ENCODE measurements at regions not wholly inside any gene's neighbourhood (a gene's known extent, or its start where the extent isn't known, plus 50 kb on each side); places are given as distances from the start of the nearest gene placed in this dataset.

DNA sequence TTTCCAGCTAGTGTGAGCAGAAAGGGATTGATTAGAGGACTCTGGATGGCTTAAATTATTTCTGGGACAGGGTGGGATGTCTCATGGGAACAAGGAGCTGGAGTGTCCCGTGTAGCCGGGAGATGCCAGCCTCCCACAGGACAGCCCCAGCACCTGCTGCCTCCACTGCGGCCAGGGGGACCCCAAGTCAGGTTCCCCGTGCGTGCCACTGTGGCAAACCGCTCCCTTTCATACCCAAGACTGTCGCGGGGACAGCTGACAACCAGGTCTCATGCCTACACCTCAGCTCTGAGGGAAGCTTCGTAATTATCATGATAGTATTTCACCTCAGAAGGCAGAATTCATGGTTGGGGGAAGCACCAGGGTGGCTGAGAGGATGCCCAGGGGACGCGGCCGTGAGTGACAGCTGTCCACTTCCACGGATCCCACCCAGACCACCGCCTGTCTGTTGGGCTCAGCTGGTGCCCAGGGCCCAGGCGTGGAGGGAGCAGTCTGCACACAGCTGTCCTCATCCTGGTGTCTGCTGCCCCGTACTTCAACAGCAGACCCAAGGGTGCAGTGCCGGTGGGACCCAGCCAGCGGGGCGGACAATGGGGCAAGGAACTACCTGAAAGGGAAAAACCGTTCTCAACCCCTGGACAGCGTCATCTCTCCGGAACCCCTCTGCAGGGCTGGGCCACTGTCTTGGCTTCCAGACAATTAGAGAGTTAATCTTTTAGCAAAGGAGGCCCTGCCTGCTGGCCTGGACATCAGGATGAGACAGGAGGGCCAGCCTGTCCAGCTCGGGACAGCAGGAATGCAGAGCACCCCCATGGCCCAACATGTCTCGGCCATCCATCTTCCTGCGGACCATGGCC lies 166.9 kb downstream of the OLFM1 start:
- H3K36me3 ChIP-seq, result no peaks in the 10 kb centered on the region
- no peak overlapping the region for H3K27ac ChIP-seq
- H3K4me3 ChIP-seq (ENCODE audit: low read depth in 1 of 2, low read length in 1 of 2), result no peak overlapping the region
- TF ChIP-seq, protein P1, sequence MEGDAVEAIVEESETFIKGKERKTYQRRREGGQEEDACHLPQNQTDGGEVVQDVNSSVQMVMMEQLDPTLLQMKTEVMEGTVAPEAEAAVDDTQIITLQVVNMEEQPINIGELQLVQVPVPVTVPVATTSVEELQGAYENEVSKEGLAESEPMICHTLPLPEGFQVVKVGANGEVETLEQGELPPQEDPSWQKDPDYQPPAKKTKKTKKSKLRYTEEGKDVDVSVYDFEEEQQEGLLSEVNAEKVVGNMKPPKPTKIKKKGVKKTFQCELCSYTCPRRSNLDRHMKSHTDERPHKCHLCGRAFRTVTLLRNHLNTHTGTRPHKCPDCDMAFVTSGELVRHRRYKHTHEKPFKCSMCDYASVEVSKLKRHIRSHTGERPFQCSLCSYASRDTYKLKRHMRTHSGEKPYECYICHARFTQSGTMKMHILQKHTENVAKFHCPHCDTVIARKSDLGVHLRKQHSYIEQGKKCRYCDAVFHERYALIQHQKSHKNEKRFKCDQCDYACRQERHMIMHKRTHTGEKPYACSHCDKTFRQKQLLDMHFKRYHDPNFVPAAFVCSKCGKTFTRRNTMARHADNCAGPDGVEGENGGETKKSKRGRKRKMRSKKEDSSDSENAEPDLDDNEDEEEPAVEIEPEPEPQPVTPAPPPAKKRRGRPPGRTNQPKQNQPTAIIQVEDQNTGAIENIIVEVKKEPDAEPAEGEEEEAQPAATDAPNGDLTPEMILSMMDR (IDR thresholded peaks at IDR 0.05), result no peak
- H3K4me1 ChIP-seq (ENCODE audit: control insufficient read depth in 1 of 2, insufficient read depth in 1 of 2, low read depth in 1 of 2, low read length in 1 of 2), result no peaks in the 10 kb centered on the region
- H3K9me3 ChIP-seq, result no peaks in the 10 kb centered on the region
- H3K27me3 ChIP-seq, result peaks cover 32% of the 10 kb centered on the region

DNA sequence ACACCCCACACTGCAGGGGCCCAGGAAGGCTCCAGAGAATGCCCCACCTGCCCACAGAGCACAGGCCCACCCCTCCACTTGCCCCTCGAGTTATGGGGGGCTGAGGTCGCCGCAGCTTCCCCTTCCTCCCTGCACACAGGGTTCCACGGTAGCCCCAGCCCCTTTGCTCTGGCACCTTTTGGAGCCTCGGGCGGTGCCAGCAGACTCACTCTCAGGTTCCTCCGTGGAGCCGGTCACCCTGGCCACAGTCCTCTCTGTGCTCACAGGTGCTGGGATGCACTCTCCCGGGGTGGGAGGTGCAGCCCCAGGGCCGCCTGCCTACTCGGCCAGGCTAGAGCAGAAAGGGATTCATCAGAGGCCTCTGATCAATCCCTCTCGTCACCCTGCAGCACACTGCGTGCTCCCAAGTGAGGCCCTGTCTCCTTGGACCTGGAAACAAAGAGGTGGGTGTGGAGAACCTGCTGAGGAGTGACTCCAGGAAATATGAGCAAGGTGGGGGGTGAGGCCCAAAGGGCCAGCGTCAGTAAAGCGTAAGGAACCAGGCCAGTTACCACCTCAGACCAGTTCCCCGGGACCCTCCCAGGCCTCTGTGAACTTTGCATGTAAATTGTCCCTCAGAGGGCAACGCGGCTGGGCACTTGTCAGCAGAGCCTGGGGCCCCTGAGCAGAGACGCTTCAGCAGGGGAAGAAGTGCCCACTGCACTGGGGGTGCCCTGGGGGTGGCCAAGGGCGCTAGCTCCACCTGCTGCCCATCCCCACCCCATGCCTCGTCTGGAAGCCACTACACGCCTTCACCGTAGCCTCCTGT lies 167.8 kb downstream of the OLFM1 start:
- H3K9me3 ChIP-seq, result no peaks in the 10 kb centered on the region
- TF ChIP-seq, protein P1 (IDR thresholded peaks at IDR 0.05), result no peak
- H3K4me1 ChIP-seq (ENCODE audit: control insufficient read depth in 1 of 2, insufficient read depth in 1 of 2, low read depth in 1 of 2, low read length in 1 of 2), result no peaks in the 10 kb centered on the region
- no peak overlapping the region for H3K4me3 ChIP-seq (ENCODE audit: low read depth in 1 of 2, low read length in 1 of 2)
- H3K36me3 ChIP-seq, result no peaks in the 10 kb centered on the region
- peaks cover 32% of the 10 kb centered on the region for H3K27me3 ChIP-seq
- no peak overlapping the region for H3K27ac ChIP-seq

DNA sequence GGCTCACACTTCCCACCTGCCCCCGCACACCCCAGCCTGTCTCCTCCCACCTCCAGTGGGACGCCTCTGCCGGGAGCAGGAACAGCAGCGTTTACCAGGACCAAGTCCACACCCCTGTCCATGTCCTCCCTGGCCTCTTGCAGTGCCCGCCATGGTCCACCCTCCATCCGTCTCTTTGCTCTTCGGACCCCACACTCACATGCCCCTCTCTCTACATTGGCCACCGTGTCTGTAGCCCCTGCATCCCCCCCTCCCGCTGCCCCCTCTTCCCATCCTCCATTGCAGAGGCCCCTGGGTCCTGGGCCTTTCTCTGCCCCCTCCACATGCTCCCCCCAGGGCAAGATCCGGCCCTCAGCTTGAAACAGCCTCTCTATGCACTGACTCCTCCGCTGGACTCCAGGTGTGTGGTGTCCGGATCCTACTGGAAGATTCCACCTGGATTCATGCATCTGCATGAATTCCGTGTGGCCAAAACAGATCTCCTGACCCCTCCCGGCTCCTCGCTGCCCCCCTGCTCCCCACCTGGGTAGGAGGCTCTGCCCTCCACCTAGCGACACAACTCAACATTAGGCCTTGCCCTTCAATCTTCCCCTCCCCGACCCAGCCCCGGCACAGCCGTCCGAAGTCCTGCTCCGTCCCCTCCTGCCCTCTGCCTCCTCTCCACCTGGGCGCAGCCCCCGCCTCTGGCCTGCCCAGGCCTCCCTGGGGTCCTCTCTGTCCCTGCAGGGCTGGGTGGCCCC lies 168.5 kb downstream of the OLFM1 start:
- H3K27me3 ChIP-seq, result peaks cover 32% of the 10 kb centered on the region
- no peak overlapping the region for H3K27ac ChIP-seq
- no peaks in the 10 kb centered on the region for H3K36me3 ChIP-seq
- no peaks in the 10 kb centered on the region for H3K4me1 ChIP-seq (ENCODE audit: control insufficient read depth in 1 of 2, insufficient read depth in 1 of 2, low read depth in 1 of 2, low read length in 1 of 2)
- TF ChIP-seq, protein P1 (IDR thresholded peaks at IDR 0.05), result no peak
- no peaks in the 10 kb centered on the region for H3K9me3 ChIP-seq
- H3K4me3 ChIP-seq (ENCODE audit: low read depth in 1 of 2, low read length in 1 of 2), result no peak overlapping the region

DNA sequence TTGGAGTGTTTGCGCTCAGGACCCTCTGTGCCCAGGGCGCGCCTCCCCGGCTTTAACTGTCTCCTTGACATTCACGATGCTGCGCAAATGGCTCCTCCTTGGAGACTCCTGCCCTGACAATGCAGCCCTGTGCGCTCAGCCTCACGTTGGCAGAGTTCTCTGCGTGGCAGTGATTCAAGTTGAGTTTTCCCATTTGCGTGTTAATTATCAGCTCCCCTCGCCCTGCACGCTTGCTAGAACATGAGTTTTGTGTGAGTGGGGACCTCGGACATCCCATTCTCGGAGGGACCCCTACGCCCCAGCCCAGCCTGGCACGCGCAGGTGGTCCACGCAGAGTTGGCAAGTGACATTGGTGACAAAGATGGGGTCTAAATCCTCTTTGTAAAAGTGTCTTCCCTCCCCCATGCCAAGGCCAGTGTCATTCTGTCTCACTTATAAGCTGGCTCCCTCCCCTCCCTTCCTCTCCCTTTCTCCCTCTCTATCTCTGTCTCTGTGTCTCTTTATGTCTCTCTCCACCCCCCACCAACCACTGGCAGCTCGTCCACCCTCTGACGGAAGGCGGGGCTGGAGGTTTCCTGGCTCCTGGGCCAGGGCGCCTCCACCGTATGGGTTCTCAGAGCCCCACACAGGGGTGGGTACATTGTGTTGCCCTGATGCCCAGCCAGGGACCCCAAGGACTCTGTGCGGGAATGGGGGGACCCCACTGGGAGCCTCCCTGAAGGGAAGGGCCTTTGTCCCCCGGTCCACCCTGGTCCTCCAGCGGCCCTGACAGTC lies 169.3 kb downstream of the OLFM1 start:
- H3K9me3 ChIP-seq, result no peaks in the 10 kb centered on the region

More for the DNA sequence above, 169.3 kb downstream of the OLFM1 start:
- H3K36me3 ChIP-seq, result no peaks in the 10 kb centered on the region
- H3K27ac ChIP-seq, result no peak overlapping the region
- peaks cover 33% of the 10 kb centered on the region for H3K27me3 ChIP-seq
- H3K4me1 ChIP-seq (ENCODE audit: control insufficient read depth in 1 of 2, insufficient read depth in 1 of 2, low read depth in 1 of 2, low read length in 1 of 2), result no peaks in the 10 kb centered on the region
- TF ChIP-seq, protein P1 (IDR thresholded peaks at IDR 0.05), result no peak
- H3K4me3 ChIP-seq (ENCODE audit: low read depth in 1 of 2, low read length in 1 of 2), result no peak overlapping the region

Measured in neutrophil (primary cell).